Esophagus muscularis mucosa (tissue), 4 donors: ENCODE measurements at regions not wholly inside any gene's neighbourhood (a gene's known extent, or its start where the extent isn't known, plus 50 kb on each side); places are given as distances from the start of the nearest gene placed in this dataset.

Experiments
- DNase-seq: peaks from one replicate; pipeline ENCODE4 v3.0.0-alpha.2; 2017; ENCODE audit errors: extremely low spot score
- H3K27ac ChIP-seq, 4 donors: fragments of 200-600 bp; sonication (generic); replicated peaks in 1 of 4; 1 replicate in 3 of 4; 2 replicates in 1 of 4; pipeline ENCODE4 v1.5.1; 2016 to 2019; ENCODE audit warnings: mild to moderate bottlenecking in 1 of 4
- H3K27me3 ChIP-seq, 4 donors: fragments of 200-600 bp; sonication (generic); one replicate each; pipeline versions ENCODE4 v1.5.1 to v1.6.0; 2016 to 2019
- H3K36me3 ChIP-seq, 4 donors: fragments of 200-600 bp; sonication (generic); one replicate each; pipeline ENCODE4 v1.5.1; 2016 to 2019
- H3K4me1 ChIP-seq, 4 donors: fragments of 200-600 bp; sonication (generic); one replicate each; pipeline ENCODE4 v1.5.1; 2016 to 2019
- H3K4me3 ChIP-seq, 4 donors: fragments of 200-600 bp; sonication (generic); 1 replicate in 2 of 4; 2 replicates in 2 of 4; pipeline ENCODE4 v1.5.1; 2016 to 2019; ENCODE audit warnings: mild to moderate bottlenecking in 4 of 4, moderate library complexity in 1 of 4
- H3K9me3 ChIP-seq, 4 donors: fragments of 200-600 bp; sonication (generic); 1 replicate in 3 of 4; 2 replicates in 1 of 4; pipeline ENCODE4 v1.5.1; 2016 to 2019
- EP300 ChIP-seq: sonication (generic); formaldehyde crosslinking; IDR thresholded peaks from one replicate; pipeline ENCODE4 v1.6.1; 2017; ENCODE audit warnings: antibody characterized with exemption
- POLR2A ChIP-seq: fragments of 450-650 bp; IDR thresholded peaks from one replicate; pipeline ENCODE4 v1.6.1; 2017; ENCODE audit warnings: antibody characterized with exemption, moderate library complexity, mild to moderate bottlenecking, low read depth
- POLR2AphosphoS5 ChIP-seq, 2 donors: sonication (generic); formaldehyde crosslinking; IDR thresholded peaks; one replicate each; pipeline ENCODE4 v1.6.1; 2017; ENCODE audit warnings: antibody characterized with exemption in 2 of 2
- WGBS: methylation state at CpG from one replicate; pipeline ENCODE4 v1.1.5; 2018; 5-methylcytosine and 5-hydroxymethylcytosine counted together
- intact Hi-C: fragments of 100-400 bp; cut with DNase I; formaldehyde crosslinking; loops from one replicate; pipeline ENCODE4 v1.15.1; 2023
- TF ChIP-seq, protein P1 (sequence below), 3 experiments: fragments of 200-600 bp in 2 of 3; fragments of 450-650 bp in 1 of 3; sonication (generic) in 2 of 3; IDR thresholded peaks; one replicate each; pipeline ENCODE4 v1.5.1; 2017 to 2019; ENCODE audit warnings: antibody characterized with exemption in 3 of 3, mild to moderate bottlenecking in 2 of 3, moderate library complexity in 1 of 3

DNA sequence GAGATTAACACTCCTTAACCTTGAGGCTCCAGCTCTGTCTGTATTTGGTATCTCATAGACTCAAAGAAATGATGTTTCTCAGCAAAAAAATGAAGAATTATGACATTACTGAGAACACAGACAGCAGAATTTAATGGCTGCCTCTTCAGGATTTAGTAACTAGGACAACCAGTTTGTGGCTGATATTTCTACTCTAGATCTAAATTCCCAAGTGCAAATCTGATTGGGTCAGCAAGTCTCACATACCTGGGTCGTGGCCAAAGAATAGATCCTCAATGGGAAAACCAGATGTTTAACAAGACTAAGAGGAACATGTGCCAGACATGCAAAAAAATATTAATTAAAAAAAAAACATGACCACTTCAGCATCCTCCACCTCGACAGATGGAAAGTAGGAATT is 608.9 kb downstream of the DTWD2 start:
- 63% methylated on average over 2 of the region's 2 CpGs for WGBS

DNA sequence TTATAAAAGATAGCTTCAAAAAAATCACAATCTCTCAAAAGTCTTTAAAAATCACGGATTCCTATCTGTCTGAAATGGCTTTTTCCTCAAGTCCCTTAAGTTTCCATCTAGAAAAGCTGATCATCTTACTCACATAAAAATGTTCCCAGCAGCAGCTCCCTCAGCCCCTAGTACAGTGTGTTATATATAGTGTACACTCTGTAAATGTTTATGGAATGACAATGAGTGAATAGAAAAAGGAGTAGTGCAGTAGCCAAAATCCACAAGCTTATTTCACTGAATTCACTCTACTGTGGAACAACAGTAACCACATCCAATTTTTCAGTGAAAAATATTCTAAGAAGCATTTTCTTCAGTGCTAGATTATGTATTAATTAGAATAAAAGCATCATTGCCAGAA is 609.4 kb downstream of the DTWD2 start:
- WGBS = 33% methylated on average over 1 of the region's 1 CpG
- TF ChIP-seq EP300 = no peak
- no peak for TF ChIP-seq POLR2AphosphoS5 (IDR thresholded peaks at IDR 0.05)
- no peak for TF ChIP-seq POLR2A
- TF ChIP-seq, protein P1, sequence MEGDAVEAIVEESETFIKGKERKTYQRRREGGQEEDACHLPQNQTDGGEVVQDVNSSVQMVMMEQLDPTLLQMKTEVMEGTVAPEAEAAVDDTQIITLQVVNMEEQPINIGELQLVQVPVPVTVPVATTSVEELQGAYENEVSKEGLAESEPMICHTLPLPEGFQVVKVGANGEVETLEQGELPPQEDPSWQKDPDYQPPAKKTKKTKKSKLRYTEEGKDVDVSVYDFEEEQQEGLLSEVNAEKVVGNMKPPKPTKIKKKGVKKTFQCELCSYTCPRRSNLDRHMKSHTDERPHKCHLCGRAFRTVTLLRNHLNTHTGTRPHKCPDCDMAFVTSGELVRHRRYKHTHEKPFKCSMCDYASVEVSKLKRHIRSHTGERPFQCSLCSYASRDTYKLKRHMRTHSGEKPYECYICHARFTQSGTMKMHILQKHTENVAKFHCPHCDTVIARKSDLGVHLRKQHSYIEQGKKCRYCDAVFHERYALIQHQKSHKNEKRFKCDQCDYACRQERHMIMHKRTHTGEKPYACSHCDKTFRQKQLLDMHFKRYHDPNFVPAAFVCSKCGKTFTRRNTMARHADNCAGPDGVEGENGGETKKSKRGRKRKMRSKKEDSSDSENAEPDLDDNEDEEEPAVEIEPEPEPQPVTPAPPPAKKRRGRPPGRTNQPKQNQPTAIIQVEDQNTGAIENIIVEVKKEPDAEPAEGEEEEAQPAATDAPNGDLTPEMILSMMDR (IDR thresholded peaks at IDR 0.05) = no peak

More for the DNA sequence above, 608.9 kb downstream of the DTWD2 start:
- H3K27ac ChIP-seq = peak overlapping the region in 2 of 4 donors; percentile 49 to 63
- no peaks in the 10 kb centered on the region for H3K27me3 ChIP-seq
- peaks cover 0 to 52% (median 42%) of the 10 kb centered on the region in 4 donors for H3K4me1 ChIP-seq
- TF ChIP-seq POLR2AphosphoS5 (IDR thresholded peaks at IDR 0.05) (no peak), EP300 (no peak), POLR2A (no peak)
- TF ChIP-seq, protein P1 (IDR thresholded peaks at IDR 0.05) = no peak
- intact Hi-C loops = no loop called here
- DNase-seq = no peak
- no peak overlapping the region for H3K4me3 ChIP-seq
- H3K36me3 ChIP-seq = no peaks in the 10 kb centered on the region
- peaks cover 0 to 11% (median 5%) of the 10 kb centered on the region in 4 donors for H3K9me3 ChIP-seq

DNA sequence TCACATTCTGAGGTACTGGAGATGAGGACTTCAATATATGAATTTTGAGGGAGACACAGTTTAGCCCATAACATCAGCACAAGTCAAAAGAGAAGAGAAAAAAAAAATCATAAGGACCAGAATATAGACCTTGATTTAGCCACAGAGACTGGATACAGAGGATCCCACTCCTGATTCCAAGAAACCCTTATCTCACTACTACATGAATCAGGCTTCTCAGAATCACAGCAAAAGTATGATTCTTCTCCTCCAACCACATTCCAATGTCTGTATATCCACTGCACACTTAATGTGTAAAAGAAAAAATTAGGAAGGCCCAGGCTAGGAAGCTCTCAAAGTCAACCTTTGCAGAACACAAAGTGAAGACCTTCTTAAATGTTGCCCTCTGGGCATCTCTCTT is 610.9 kb downstream of the DTWD2 start:
- DNase-seq = no peak
- Histone ChIP-seq H3K36me3 (no peaks in the 10 kb centered on the region), H3K4me1 (peaks cover 0 to 56% (median 47%) of the 10 kb centered on the region in 4 donors), H3K27ac (peak overlapping the region in 2 of 4 donors; percentile 25 to 63), H3K4me3 (no peak overlapping the region), H3K9me3 (no peaks in the 10 kb centered on the region), H3K27me3 (no peaks in the 10 kb centered on the region)
- TF ChIP-seq POLR2A = no peak
- TF ChIP-seq, protein P1 (IDR thresholded peaks at IDR 0.05) = no peak
- no peak for TF ChIP-seq POLR2AphosphoS5 (IDR thresholded peaks at IDR 0.05)
- no peak for TF ChIP-seq EP300
- intact Hi-C loops = no loop called here

More for the DNA sequence above, 609.4 kb downstream of the DTWD2 start:
- intact Hi-C loops = no loop called here
- peaks cover 0 to 11% (median 5%) of the 10 kb centered on the region in 4 donors for H3K9me3 ChIP-seq
- DNase-seq = no peak
- H3K36me3 ChIP-seq = no peaks in the 10 kb centered on the region
- H3K27me3 ChIP-seq = no peaks in the 10 kb centered on the region
- H3K4me1 ChIP-seq = peaks cover 0 to 53% (median 42%) of the 10 kb centered on the region in 4 donors
- no peak overlapping the region for H3K4me3 ChIP-seq
- H3K27ac ChIP-seq = peak overlapping the region in 3 of 4 donors; percentile 31 to 63 (median 49)

DNA sequence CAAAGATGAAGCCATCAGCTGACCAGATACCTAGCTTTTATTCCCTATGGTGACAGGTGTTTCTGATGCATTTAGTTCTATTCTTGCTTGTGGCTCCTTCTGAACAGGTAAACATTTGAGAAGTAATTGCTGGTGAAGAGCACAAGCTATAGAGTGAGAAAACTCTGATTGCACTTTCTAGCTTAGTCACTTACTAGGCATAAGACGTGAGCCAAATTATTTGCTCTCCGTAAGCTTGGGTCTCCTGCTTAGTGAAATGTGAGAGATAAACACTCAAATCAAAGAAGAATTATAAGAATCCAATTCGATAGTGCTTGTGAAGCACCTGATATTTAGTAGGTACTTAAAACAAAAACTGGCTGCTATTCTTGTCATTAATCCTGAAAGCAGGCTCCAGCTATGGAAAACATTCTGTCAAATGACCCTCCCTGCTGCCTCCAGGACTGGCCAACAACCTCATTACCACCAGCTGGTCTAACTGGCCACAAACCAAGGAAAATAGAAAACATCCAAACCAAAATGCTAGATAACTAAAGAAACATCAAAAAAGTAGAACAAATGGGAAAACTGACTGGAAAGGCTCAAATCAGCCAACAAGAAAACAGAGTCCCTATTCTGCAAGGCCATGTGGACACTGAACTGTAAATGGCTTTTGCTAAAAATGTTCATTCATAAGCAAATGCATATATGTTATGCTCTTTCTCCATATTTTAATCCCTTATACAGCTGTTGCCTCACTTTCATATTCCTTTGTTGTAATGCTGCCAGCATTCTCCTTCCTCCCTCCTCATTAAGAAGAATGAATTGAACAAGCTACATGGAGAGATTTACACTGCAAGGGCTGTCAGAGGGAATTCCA is 616.1 kb downstream of the DTWD2 start:
- H3K4me3 ChIP-seq = no peak overlapping the region
- no peaks in the 10 kb centered on the region for H3K9me3 ChIP-seq
- no peak for DNase-seq
- H3K27me3 ChIP-seq = no peaks in the 10 kb centered on the region
- WGBS = 47% methylated on average over 3 of the region's 3 CpGs
- intact Hi-C loops = no loop called here
- TF ChIP-seq, protein P1 (IDR thresholded peaks at IDR 0.05) = no peak
- TF ChIP-seq EP300 (no peak), POLR2A (no peak), POLR2AphosphoS5 (IDR thresholded peaks at IDR 0.05) (no peak)
- H3K4me1 ChIP-seq = peaks cover 0 to 43% (median 36%) of the 10 kb centered on the region in 4 donors
- H3K36me3 ChIP-seq = no peaks in the 10 kb centered on the region
- peak overlapping the region in 1 of 4 donors; percentile 34 for H3K27ac ChIP-seq
